Activated CD4-positive, alpha-beta memory T cell treated with anti-CD3 and anti-CD28 coated beads, Interleukin-2, amount 10 ng/mL, durations not matched to agents 7 days and 5 days (primary cell): ENCODE measurements at regions not wholly inside any gene's neighbourhood (a gene's known extent, or its start where the extent isn't known, plus 50 kb on each side); places are given as distances from the start of the nearest gene placed in this dataset.

Experiments used
- CTCF ChIA-PET: fragments of 350-600 bp; sonication (Branson Sonifier 250); formaldehyde crosslinking; loops from one replicate; lab custom pipeline; 2021; ENCODE audit warnings: antibody characterized with exemption, inconsistent platforms; lab: Charles Lee
- POLR2A ChIA-PET: fragments of 350-600 bp; sonication (Branson Sonifier 250); formaldehyde crosslinking; loops from one replicate; lab custom pipeline; 2021; ENCODE audit warnings: antibody characterized with exemption; lab: Charles Lee
- DNase-seq: peaks from one replicate; pipeline ENCODE4 v3.0.0-alpha.2; 2020
- H3K27ac Mint-ChIP-seq: one replicate; pipeline ENCODE4 v1.8.0; 2021; ENCODE audit warnings: mild to moderate bottlenecking, mixed read lengths
- H3K27me3 Mint-ChIP-seq: one replicate; pipeline ENCODE4 v1.8.0; 2021; ENCODE audit warnings: mixed read lengths
- H3K36me3 Mint-ChIP-seq: one replicate; pipeline ENCODE4 v1.8.0; 2021; ENCODE audit warnings: low read depth, mixed read lengths
- H3K4me1 Mint-ChIP-seq: one replicate; pipeline ENCODE4 v1.8.0; 2021; ENCODE audit warnings: mixed read lengths
- H3K4me3 Mint-ChIP-seq: one replicate; pipeline ENCODE4 v1.8.0; 2021; ENCODE audit warnings: mild to moderate bottlenecking, mixed read lengths
- H3K9me3 Mint-ChIP-seq: one replicate; pipeline ENCODE4 v1.8.0; 2021; ENCODE audit warnings: mixed read lengths

GRCh38 chr20:57970116-57970515, 258.3 kb downstream of the ANKRD60 start:
- POLR2A ChIA-PET: no interaction called here
- H3K9me3 Mint-ChIP-seq: peaks cover 7% of the 10 kb centered on the region
- peaks cover 2% of the 10 kb centered on the region for H3K27me3 Mint-ChIP-seq
- H3K36me3 Mint-ChIP-seq: no peaks in the 10 kb centered on the region
- CTCF ChIA-PET: no interaction called here
- no peak for DNase-seq
- H3K27ac Mint-ChIP-seq: no peak overlapping the region
- H3K4me1 Mint-ChIP-seq: no peaks in the 10 kb centered on the region
- H3K4me3 Mint-ChIP-seq: no peak overlapping the region

- H3K36me3 Mint-ChIP-seq: no peaks in the 10 kb centered on the region
- no peak overlapping the region for H3K27ac Mint-ChIP-seq
- no peaks in the 10 kb centered on the region for H3K9me3 Mint-ChIP-seq
- no peaks in the 10 kb centered on the region for H3K4me1 Mint-ChIP-seq
- no peak overlapping the region for H3K4me3 Mint-ChIP-seq
- ChIA-PET POLR2A (no interaction called here), CTCF (no interaction called here)
- peaks cover 2% of the 10 kb centered on the region for H3K27me3 Mint-ChIP-seq
- DNase-seq: no peak
Observed at GRCh38 chr20:57968120-57968519, 258.3 kb upstream of the PMEPA1 start.

- Mint-ChIP-seq H3K4me3 (no peak overlapping the region), H3K4me1 (no peaks in the 10 kb centered on the region), H3K27me3 (peaks cover 2% of the 10 kb centered on the region), H3K27ac (no peak overlapping the region), H3K36me3 (no peaks in the 10 kb centered on the region), H3K9me3 (no peaks in the 10 kb centered on the region)
- ChIA-PET POLR2A (no interaction called here), CTCF (no interaction called here)
- no peak for DNase-seq
Observed at GRCh38 chr20:57967364-57967763, 257.5 kb upstream of the PMEPA1 start.

GRCh38 chr20:57966620-57967019, 256.8 kb upstream of the PMEPA1 start:
- no peaks in the 10 kb centered on the region for H3K4me1 Mint-ChIP-seq
- ChIA-PET POLR2A (no interaction called here), CTCF (no interaction called here)
- no peak overlapping the region for H3K27ac Mint-ChIP-seq
- no peak for DNase-seq
- H3K4me3 Mint-ChIP-seq: no peak overlapping the region
- H3K27me3 Mint-ChIP-seq: peaks cover 2% of the 10 kb centered on the region
- no peaks in the 10 kb centered on the region for H3K9me3 Mint-ChIP-seq
- H3K36me3 Mint-ChIP-seq: no peaks in the 10 kb centered on the region

- CTCF ChIA-PET: no interaction called here
- Mint-ChIP-seq H3K4me3 (no peak overlapping the region), H3K36me3 (no peaks in the 10 kb centered on the region), H3K27ac (no peak overlapping the region), H3K9me3 (no peaks in the 10 kb centered on the region), H3K4me1 (no peaks in the 10 kb centered on the region), H3K27me3 (peaks cover 2% of the 10 kb centered on the region)
- DNase-seq: no peak
- POLR2A ChIA-PET: no interaction called here
Observed at GRCh38 chr20:57965441-57965840, 255.6 kb upstream of the PMEPA1 start.

GRCh38 chr20:57964011-57964862, 254.4 kb upstream of the PMEPA1 start:
- Mint-ChIP-seq H3K27ac (no peak overlapping the region), H3K36me3 (no peaks in the 10 kb centered on the region), H3K27me3 (no peaks in the 10 kb centered on the region), H3K4me1 (no peaks in the 10 kb centered on the region), H3K9me3 (no peaks in the 10 kb centered on the region), H3K4me3 (no peak overlapping the region)
- ChIA-PET POLR2A (no interaction called here), CTCF (no interaction called here)
- DNase-seq: no peak

- no peak overlapping the region for H3K27ac Mint-ChIP-seq
- CTCF ChIA-PET: no interaction called here
Observed at GRCh38 chr20:57960803-57961575, 251.2 kb upstream of the PMEPA1 start.

GRCh38 chr20:57959589-57959988, 249.8 kb upstream of the PMEPA1 start:
- ChIA-PET POLR2A (no interaction called here), CTCF (no interaction called here)
- Mint-ChIP-seq H3K27me3 (no peaks in the 10 kb centered on the region), H3K36me3 (no peaks in the 10 kb centered on the region), H3K4me3 (no peak overlapping the region), H3K27ac (no peak overlapping the region), H3K4me1 (no peaks in the 10 kb centered on the region), H3K9me3 (no peaks in the 10 kb centered on the region)
- DNase-seq: no peak

More at GRCh38 chr20:57960803-57961575, 251.2 kb upstream of the PMEPA1 start:
- POLR2A ChIA-PET: no interaction called here
- no peak for DNase-seq
- no peak overlapping the region for H3K4me3 Mint-ChIP-seq
- H3K9me3 Mint-ChIP-seq: no peaks in the 10 kb centered on the region
- H3K36me3 Mint-ChIP-seq: no peaks in the 10 kb centered on the region
- no peaks in the 10 kb centered on the region for H3K4me1 Mint-ChIP-seq
- no peaks in the 10 kb centered on the region for H3K27me3 Mint-ChIP-seq

- Mint-ChIP-seq H3K27me3 (no peaks in the 10 kb centered on the region), H3K4me1 (no peaks in the 10 kb centered on the region), H3K4me3 (no peak overlapping the region), H3K27ac (no peak overlapping the region), H3K36me3 (no peaks in the 10 kb centered on the region), H3K9me3 (no peaks in the 10 kb centered on the region)
- ChIA-PET POLR2A (no interaction called here), CTCF (no interaction called here)
- DNase-seq: no peak
Observed at GRCh38 chr20:57959018-57959417, 249.2 kb upstream of the PMEPA1 start.

GRCh38 chr20:57958050-57958420, 248.2 kb upstream of the PMEPA1 start:
- Mint-ChIP-seq H3K27me3 (no peaks in the 10 kb centered on the region), H3K4me1 (no peaks in the 10 kb centered on the region), H3K9me3 (no peaks in the 10 kb centered on the region), H3K36me3 (no peaks in the 10 kb centered on the region), H3K27ac (no peak overlapping the region), H3K4me3 (no peak overlapping the region)
- no peak for DNase-seq
- ChIA-PET CTCF (no interaction called here), POLR2A (no interaction called here)

- H3K27ac Mint-ChIP-seq: no peak overlapping the region
- ChIA-PET POLR2A (no interaction called here), CTCF (no interaction called here)
- no peaks in the 10 kb centered on the region for H3K4me1 Mint-ChIP-seq
- no peak overlapping the region for H3K4me3 Mint-ChIP-seq
- DNase-seq: no peak
- H3K9me3 Mint-ChIP-seq: no peaks in the 10 kb centered on the region
- H3K36me3 Mint-ChIP-seq: no peaks in the 10 kb centered on the region
- H3K27me3 Mint-ChIP-seq: no peaks in the 10 kb centered on the region
Observed at GRCh38 chr20:57957411-57958049, 247.7 kb upstream of the PMEPA1 start.

GRCh38 chr20:57953638-57954037, 243.8 kb upstream of the PMEPA1 start:
- no peaks in the 10 kb centered on the region for H3K9me3 Mint-ChIP-seq
- no peaks in the 10 kb centered on the region for H3K36me3 Mint-ChIP-seq
- no peaks in the 10 kb centered on the region for H3K4me1 Mint-ChIP-seq
- DNase-seq: no peak
- ChIA-PET CTCF (no interaction called here), POLR2A (no interaction called here)
- H3K27ac Mint-ChIP-seq: no peak overlapping the region
- no peak overlapping the region for H3K4me3 Mint-ChIP-seq
- no peaks in the 10 kb centered on the region for H3K27me3 Mint-ChIP-seq

- ChIA-PET POLR2A (no interaction called here), CTCF (no interaction called here)
- Mint-ChIP-seq H3K27ac (no peak overlapping the region), H3K36me3 (no peaks in the 10 kb centered on the region), H3K4me3 (no peak overlapping the region), H3K4me1 (no peaks in the 10 kb centered on the region), H3K27me3 (no peaks in the 10 kb centered on the region), H3K9me3 (no peaks in the 10 kb centered on the region)
- no peak for DNase-seq
Observed at GRCh38 chr20:57952136-57952535, 242.3 kb upstream of the PMEPA1 start.
